ENCODE measurements at regions not wholly inside any gene's neighbourhood (a gene's known extent, or its start where the extent isn't known, plus 50 kb on each side); places are given as distances from the start of the nearest gene placed in this dataset.

DNA sequence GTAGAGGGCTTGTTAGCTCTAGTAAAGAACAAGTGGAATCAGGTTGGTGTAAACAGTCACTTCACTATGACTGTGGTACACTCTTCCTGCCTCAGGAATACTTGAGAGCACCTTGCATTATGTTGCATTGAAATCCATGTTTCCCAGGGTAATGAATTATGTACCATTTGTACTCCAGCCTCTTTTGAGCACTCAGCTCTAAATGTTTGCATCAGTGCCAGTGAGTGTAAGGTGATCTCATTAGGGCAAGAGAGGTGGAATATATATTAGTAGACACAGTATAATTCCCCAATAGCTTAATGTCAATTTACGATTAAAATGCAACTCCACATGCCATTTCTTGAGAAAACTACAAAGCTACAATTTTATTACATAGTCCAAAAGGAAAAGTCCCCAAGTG lies 319.6 kb upstream of the POU3F2 start (continued):
- TF ChIP-seq, protein P1, sequence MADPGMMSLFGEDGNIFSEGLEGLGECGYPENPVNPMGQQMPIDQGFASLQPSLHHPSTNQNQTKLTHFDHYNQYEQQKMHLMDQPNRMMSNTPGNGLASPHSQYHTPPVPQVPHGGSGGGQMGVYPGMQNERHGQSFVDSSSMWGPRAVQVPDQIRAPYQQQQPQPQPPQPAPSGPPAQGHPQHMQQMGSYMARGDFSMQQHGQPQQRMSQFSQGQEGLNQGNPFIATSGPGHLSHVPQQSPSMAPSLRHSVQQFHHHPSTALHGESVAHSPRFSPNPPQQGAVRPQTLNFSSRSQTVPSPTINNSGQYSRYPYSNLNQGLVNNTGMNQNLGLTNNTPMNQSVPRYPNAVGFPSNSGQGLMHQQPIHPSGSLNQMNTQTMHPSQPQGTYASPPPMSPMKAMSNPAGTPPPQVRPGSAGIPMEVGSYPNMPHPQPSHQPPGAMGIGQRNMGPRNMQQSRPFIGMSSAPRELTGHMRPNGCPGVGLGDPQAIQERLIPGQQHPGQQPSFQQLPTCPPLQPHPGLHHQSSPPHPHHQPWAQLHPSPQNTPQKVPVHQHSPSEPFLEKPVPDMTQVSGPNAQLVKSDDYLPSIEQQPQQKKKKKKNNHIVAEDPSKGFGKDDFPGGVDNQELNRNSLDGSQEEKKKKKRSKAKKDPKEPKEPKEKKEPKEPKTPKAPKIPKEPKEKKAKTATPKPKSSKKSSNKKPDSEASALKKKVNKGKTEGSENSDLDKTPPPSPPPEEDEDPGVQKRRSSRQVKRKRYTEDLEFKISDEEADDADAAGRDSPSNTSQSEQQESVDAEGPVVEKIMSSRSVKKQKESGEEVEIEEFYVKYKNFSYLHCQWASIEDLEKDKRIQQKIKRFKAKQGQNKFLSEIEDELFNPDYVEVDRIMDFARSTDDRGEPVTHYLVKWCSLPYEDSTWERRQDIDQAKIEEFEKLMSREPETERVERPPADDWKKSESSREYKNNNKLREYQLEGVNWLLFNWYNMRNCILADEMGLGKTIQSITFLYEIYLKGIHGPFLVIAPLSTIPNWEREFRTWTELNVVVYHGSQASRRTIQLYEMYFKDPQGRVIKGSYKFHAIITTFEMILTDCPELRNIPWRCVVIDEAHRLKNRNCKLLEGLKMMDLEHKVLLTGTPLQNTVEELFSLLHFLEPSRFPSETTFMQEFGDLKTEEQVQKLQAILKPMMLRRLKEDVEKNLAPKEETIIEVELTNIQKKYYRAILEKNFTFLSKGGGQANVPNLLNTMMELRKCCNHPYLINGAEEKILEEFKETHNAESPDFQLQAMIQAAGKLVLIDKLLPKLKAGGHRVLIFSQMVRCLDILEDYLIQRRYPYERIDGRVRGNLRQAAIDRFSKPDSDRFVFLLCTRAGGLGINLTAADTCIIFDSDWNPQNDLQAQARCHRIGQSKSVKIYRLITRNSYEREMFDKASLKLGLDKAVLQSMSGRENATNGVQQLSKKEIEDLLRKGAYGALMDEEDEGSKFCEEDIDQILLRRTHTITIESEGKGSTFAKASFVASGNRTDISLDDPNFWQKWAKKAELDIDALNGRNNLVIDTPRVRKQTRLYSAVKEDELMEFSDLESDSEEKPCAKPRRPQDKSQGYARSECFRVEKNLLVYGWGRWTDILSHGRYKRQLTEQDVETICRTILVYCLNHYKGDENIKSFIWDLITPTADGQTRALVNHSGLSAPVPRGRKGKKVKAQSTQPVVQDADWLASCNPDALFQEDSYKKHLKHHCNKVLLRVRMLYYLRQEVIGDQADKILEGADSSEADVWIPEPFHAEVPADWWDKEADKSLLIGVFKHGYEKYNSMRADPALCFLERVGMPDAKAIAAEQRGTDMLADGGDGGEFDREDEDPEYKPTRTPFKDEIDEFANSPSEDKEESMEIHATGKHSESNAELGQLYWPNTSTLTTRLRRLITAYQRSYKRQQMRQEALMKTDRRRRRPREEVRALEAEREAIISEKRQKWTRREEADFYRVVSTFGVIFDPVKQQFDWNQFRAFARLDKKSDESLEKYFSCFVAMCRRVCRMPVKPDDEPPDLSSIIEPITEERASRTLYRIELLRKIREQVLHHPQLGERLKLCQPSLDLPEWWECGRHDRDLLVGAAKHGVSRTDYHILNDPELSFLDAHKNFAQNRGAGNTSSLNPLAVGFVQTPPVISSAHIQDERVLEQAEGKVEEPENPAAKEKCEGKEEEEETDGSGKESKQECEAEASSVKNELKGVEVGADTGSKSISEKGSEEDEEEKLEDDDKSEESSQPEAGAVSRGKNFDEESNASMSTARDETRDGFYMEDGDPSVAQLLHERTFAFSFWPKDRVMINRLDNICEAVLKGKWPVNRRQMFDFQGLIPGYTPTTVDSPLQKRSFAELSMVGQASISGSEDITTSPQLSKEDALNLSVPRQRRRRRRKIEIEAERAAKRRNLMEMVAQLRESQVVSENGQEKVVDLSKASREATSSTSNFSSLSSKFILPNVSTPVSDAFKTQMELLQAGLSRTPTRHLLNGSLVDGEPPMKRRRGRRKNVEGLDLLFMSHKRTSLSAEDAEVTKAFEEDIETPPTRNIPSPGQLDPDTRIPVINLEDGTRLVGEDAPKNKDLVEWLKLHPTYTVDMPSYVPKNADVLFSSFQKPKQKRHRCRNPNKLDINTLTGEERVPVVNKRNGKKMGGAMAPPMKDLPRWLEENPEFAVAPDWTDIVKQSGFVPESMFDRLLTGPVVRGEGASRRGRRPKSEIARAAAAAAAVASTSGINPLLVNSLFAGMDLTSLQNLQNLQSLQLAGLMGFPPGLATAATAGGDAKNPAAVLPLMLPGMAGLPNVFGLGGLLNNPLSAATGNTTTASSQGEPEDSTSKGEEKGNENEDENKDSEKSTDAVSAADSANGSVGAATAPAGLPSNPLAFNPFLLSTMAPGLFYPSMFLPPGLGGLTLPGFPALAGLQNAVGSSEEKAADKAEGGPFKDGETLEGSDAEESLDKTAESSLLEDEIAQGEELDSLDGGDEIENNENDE (IDR thresholded peaks at IDR 0.05; ENCODE audit: insufficient replicate concordance, low read length): no peak
- TF ChIP-seq EP300 (IDR thresholded peaks at IDR 0.05; ENCODE audit: borderline replicate concordance in 1 of 2, low read depth in 2 of 2, low read length in 2 of 2) (no peak), BRCA1 (IDR thresholded peaks at IDR 0.05; ENCODE audit: low read depth, low read length) (no peak), CTBP2 (IDR thresholded peaks at IDR 0.05; ENCODE audit: borderline replicate concordance, insufficient read depth, insufficient read length, low read length) (no peak), TAF7 (optimal IDR thresholded peaks at IDR 0.05; ENCODE audit: borderline replicate concordance, low read depth, low read length) (no peak), POLR2AphosphoS5 (IDR thresholded peaks at IDR 0.05; ENCODE audit: low read depth, low read length) (no peak), SAP30 (IDR thresholded peaks at IDR 0.05; ENCODE audit: insufficient read depth, insufficient replicate concordance, low read length) (no peak)
